Liver (tissue), 3 donors: ENCODE measurements at regions not wholly inside any gene's neighbourhood (a gene's known extent, or its start where the extent isn't known, plus 50 kb on each side); places are given as distances from the start of the nearest gene placed in this dataset.

Source experiments
- ATF3 ChIP-seq: IDR thresholded peaks from 2 replicates; pipeline ENCODE4 v1.6.1; 2016; ENCODE audit warnings: antibody characterized with exemption
- NR2F2 ChIP-seq: IDR thresholded peaks from 2 replicates; pipeline ENCODE4 v1.6.1; 2016; ENCODE audit warnings: antibody characterized with exemption
- TAF1 ChIP-seq: conservative IDR thresholded peaks from 2 replicates; pipeline ENCODE4 v1.6.1; 2016; ENCODE audit warnings: antibody characterized with exemption, mild to moderate bottlenecking
- YY1 ChIP-seq: IDR thresholded peaks from 2 replicates; pipeline ENCODE4 v1.6.1; 2016; ENCODE audit warnings: antibody characterized with exemption, mild to moderate bottlenecking
- TF ChIP-seq, protein P1 (sequence below): fragments of 150-350 bp; IDR thresholded peaks from 2 replicates; pipeline ENCODE4 v1.5.1; 2017; ENCODE audit warnings: improper control_type of control experiment, low read depth, low read length; ENCODE audit not compliant: missing input control
- TF ChIP-seq, protein P2 (sequence below): IDR thresholded peaks from 2 replicates; pipeline ENCODE4 v1.6.1; 2016; ENCODE audit warnings: antibody characterized with exemption
- donor health status: healthy.
- donor health status: healthy.

DNA sequence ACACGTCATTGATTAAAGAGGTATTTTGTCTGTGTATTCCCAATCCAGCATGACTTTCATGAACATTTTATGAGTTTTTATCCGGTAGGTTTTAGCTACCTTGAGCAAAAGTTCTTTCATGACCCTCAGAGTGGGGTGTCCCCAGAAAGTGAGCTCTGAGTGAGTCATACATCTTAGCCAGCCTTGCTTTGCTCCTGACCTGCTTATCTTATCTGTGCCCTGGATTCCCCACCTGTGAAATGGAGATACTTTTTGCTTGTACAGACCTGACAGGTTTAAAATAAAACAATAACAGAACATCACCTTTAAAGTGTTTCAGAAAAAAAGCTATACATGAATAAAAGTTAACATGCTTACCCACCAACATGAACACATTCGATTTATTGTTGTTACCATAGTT lies 202.8 kb upstream of the SOX5 start:
- TF ChIP-seq ATF3: no peak
- no peak for TF ChIP-seq YY1
- TF ChIP-seq, protein P1, sequence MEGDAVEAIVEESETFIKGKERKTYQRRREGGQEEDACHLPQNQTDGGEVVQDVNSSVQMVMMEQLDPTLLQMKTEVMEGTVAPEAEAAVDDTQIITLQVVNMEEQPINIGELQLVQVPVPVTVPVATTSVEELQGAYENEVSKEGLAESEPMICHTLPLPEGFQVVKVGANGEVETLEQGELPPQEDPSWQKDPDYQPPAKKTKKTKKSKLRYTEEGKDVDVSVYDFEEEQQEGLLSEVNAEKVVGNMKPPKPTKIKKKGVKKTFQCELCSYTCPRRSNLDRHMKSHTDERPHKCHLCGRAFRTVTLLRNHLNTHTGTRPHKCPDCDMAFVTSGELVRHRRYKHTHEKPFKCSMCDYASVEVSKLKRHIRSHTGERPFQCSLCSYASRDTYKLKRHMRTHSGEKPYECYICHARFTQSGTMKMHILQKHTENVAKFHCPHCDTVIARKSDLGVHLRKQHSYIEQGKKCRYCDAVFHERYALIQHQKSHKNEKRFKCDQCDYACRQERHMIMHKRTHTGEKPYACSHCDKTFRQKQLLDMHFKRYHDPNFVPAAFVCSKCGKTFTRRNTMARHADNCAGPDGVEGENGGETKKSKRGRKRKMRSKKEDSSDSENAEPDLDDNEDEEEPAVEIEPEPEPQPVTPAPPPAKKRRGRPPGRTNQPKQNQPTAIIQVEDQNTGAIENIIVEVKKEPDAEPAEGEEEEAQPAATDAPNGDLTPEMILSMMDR: no peak
- TF ChIP-seq, protein P2, sequence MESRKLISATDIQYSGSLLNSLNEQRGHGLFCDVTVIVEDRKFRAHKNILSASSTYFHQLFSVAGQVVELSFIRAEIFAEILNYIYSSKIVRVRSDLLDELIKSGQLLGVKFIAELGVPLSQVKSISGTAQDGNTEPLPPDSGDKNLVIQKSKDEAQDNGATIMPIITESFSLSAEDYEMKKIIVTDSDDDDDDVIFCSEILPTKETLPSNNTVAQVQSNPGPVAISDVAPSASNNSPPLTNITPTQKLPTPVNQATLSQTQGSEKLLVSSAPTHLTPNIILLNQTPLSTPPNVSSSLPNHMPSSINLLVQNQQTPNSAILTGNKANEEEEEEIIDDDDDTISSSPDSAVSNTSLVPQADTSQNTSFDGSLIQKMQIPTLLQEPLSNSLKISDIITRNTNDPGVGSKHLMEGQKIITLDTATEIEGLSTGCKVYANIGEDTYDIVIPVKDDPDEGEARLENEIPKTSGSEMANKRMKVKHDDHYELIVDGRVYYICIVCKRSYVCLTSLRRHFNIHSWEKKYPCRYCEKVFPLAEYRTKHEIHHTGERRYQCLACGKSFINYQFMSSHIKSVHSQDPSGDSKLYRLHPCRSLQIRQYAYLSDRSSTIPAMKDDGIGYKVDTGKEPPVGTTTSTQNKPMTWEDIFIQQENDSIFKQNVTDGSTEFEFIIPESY: no peak
- TF ChIP-seq TAF1: no peak
- no peak for TF ChIP-seq NR2F2
